ENCODE measurements at regions not wholly inside any gene's neighbourhood (a gene's known extent, or its start where the extent isn't known, plus 50 kb on each side); places are given as distances from the start of the nearest gene placed in this dataset.
A peak's percentile ranks its signal among the peaks of the same experiment; 100 is the strongest.

DNA sequence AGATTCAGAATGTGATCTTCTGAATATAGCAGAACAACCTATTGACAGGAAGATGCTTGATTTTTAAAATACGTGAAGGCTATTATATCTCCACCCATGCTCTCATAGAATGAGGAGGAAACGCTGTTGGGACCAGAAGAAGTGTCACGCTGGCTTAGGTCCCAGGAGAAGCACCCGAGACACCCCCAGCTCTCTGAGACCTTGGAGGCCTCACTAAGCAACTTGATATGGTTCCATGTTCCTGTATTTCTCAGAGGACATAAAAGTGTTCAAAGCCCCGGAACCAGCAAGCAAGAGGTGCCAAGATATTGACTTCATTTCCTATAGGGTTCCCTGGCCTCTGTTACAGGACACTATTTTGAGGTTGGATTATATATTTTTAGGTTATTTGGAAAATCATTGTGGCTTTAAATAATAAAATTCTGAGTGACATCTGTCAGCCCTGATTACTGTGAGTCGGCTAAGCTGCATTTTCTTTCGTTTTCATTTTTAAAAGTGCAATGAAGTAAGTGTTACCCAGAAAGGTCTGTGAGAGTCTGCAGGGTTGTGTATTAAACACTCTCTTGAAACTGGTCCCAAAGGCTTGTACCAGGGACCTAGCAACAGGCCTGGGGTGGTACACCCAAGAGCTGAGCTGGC is 400.0 kb downstream of the SOX9 start:
- DNase-seq (ENCODE audit: low read depth): no peak

DNA sequence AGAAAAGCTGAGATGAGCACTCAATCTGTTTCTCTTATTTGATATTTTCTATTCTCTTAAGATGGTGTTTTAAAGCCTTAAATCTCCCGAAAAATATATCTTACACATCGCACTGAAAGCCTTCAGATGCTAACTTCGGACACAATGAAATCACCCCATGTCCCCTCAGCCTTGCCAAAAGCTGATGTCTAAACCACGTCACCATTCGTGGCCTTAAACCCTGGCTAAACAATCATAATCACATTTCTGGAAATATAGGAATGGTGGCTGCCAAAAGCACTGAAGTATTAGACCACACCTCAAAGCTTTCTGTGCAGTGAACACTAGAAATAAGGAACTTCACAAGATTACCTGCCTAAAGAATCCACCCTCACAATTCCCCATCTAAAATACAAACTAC is 402.7 kb downstream of the SOX9 start:
- no peak for DNase-seq (ENCODE audit: low read depth)

DNA sequence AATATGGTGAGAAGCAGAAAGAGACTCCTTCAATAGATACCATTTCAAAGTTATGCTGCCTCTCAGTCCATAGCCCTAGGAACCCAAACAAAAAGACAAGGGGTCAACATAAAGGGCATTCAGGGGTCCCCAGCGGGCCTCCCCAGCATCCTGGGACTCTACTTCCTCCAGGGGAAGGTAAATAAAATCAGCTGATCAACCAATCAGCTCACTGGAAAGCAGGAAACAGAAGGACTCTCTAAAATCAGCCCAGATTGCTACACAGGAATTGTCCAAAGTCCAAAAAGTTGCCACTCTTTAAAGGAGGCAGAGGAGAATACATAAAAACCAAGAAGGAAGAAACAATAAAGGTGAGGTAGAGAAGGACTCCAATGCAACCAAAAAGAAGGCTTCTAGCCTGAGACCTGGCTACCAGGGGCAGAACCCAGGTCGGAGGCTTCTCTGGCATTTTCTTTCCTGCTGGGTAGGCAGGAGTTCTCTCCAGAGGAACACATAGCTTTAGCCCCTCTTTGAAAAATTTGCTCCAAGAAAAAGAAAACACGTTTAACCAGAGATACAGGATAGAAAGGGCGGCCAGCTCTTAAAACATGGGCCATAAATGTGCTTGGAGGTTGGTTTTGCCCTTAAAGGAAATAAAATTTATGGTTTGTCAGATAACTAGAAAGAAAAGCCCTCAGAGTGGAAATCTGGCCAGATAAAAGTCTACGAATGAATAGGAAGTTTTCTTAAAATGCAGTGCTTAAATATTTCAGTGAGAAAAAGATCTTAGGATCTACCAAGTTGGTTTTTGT is 404.6 kb downstream of the SOX9 start:
- DNase-seq (ENCODE audit: low read depth): no peak

DNA sequence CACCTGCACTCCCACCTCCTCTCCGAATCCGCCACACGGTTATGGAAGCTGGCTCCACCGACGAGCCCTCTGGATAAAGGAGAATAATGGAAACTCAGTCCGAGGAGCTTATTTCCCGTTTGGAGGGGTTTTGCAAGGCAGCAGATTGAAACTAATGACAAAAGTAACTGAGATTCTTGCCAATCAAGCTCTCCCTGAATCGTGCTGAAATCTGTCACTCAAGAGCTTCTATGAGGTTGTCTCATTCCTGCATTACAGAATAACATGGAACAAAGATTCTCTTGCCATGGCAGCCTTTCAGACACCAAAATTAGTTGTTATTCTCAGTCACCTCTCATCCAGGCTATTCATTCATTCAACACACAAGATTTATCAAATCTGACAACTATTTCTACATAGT is 405.9 kb downstream of the SOX9 start:
- no peak for DNase-seq (ENCODE audit: low read depth)

DNA sequence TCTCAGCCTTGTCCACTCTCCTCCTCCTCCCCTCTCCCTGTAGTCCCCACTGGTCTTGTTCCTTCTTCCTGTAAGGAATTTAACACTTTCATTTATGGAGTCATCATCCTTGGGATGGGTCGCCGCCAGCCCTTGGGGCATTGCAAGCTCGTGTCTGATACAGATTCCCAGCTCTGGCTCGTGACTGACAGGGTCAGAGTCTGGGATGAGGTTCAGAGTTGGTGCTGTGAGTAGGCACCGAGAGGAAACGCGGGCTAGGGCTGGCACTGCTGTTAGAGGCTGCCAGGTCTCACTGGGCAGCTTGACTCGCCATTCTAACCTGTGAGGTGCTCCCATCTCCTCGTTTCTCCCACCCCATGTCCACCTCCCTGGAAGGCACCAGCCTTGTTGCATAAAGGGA is 407.0 kb downstream of the SOX9 start:
- DNase-seq (ENCODE audit: low read depth): no peak

DNA sequence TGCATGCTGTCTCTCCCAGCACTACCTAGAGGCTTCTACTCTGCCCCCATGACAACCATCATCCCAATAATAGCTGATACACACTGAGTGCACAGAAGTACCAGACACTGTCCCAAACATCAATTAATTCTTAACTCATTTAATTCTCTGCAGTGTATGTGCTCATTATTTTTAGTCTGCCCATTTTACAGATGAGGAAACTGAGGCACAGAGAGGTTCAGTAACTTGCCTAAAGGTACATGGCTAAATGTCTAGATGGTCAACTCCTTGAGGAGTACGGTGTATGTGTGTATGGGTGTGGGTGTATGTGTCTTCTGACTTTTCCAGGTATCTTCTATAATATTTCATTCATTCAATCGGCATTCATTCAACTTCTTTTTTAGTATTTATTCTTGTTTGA is 407.9 kb downstream of the SOX9 start:
- DNase-seq (ENCODE audit: low read depth): no peak

DNA sequence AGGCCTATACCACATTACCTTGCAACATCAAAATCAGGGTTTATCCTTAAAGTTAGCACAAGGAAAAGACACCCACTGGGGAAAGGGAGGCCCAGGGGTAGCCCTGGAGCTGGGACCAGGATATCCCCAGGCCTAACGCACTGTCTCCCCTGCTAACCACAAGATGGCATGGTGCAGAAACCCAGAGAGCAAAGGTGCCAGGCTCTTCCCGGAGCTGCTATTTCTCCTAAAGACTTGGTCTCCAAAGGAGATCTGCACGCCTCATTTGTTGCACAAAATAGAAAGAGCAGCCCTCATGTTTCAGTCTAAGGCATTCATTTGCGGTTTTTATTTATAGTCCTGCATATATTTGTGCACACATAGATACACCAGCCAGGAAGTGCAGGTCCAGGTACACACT is 408.6 kb downstream of the SOX9 start:
- DNase-seq (ENCODE audit: low read depth): no peak

DNA sequence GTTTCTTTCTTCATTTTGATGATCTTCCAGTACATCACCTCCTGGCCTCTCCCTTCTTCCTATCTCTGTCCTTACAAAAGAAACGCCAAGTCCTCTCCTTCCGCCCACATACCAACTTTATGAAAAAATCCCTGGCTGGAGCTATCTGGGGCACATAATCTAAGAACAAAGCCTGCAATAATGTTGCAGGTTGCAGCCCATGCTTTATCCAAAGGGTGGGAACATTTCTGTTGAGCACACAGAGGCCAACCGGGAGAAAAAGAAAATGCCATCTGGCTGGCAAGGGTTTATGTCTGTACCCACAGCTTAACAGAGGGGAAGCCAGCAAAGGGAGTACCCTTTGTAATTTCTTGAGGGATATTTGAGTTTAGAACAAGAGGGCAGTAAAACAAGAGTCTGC is 409.6 kb downstream of the SOX9 start:
- no peak for DNase-seq (ENCODE audit: low read depth)

DNA sequence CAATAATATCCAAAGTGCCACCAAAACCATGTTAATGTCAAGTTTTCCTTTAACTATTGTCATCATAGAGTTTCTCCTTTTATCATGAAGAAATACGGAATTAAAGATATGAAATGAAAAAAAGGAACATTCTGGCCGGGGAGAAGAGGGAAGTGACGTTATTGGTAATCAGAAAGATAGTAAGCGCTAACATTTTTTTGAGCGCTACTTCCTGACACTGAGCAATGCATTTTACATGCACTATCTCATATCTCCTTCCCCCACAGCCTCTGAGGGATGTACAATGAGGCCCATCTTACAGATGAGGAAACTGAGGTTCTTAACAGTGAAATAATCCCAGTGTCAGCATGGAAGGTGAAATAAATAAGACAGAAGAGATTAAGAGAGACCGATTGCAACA is 410.9 kb downstream of the SOX9 start:
- DNase-seq (ENCODE audit: low read depth): no peak

DNA sequence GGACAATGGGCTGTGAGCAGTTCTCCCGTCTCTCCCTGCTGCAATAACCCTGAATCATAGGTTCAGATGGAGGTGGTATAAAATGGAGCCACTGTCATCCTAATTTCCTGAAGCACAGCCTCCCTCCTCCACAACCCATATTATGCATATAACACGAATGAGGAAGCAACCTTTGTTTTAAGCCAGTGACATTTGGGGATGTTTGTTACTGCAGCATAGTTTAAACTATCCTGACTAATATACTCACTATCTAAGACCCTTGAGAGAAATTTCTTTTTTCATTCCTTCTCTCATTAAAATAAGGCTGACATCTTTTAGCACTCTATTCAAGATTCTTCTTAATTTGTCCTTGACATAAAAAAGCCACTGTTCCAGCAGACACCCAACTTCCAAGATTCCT is 413.4 kb downstream of the SOX9 start:
- DNase-seq (ENCODE audit: low read depth): no peak

DNA sequence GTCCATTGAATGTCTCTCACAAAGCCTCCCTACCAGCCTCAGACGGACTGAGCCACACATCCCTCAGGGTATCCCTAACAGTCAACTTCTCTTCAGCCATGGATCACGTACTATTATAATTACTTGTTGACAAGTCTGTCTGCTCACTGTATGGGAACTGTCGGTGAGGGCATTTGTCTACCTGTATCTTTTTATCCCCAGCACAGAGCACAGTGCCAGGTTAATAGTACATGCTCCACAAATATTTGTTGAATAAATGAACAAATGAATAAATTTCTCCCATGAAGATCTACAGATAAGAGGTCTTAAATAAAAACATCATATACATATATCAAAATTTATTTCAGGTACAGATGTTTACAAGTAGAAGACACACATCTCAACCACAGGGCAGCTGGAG is 414.0 kb downstream of the SOX9 start:
- DNase-seq (ENCODE audit: low read depth): no peak

DNA sequence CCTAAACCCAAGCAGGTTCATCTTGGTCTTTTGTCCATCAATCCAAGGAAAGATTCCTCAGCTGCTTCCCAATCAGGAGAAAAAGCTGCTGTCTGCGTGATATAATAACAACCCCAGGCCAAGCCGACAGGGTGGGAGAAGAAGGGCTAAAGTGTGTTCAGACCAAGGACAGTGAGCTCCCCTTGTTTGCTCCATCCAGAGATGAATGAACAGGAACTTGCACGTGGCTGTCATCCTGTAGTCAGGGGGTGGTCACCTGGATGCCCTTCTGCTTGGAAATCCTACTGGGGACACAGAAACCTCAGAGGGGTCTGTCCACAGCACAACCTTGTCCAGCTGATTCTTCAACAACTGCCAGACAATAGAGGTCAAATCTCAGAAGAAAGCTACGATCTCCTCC is 414.5 kb downstream of the SOX9 start:
- DNase-seq (ENCODE audit: low read depth): no peak

DNA sequence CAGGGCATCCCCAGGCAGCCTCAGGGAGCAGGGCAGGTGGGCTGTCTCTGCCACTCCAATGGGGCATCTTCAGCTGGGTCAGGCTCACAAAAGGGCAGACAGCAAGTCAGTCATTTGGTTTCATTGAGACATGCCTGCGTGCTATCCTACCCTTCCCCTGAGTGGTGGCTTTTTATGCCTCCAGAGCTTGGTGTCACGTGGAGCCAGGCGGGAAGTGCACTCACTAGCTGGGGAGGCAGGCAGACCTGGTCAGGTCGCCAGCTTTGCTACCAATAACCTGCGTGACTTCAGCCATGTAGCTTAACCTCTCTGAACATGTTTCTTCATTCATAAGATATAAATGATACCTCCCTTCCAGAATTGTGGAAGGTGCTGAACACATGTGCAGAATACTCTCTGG is 415.0 kb downstream of the SOX9 start:
- DNase-seq (ENCODE audit: low read depth): no peak

DNA sequence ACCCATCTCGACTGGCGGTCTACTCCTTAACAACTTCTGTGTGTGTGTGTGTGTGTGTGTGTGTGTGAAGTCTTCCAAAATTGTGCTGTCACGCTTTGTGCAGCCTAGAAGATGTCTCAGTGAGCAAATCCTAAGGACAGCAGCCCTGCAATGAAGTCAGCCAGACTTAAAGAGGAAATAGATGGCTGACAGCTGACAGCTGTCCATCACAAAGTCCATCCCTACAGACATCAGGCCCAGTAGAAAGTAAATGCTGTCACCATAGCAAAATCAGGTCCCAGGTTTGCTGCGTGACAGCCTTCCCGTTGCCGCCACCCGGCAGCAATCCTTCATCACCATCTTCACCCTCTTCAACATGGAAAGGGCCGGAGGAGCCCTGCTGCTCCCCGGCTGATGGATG is 416.0 kb downstream of the SOX9 start:
- no peak for DNase-seq (ENCODE audit: low read depth)

DNA sequence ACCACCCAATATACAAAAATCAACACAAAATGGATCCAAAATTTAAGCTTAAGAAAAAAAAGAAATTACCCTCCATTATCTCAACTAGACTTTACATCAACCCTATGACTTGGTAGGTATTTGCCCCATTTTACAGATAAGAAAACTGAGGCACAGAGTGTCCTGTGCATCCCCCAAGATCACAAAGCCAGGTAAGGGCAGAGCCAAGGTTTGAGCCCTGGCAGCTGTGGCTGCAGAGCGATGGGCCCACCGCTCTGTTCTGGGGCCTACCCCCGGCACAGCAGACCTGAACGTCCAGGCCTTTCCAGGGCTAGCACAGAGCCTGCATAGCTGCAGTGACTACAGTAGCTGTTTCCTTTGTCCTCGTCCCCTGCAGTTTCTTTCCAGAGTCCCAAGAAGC is 417.6 kb downstream of the SOX9 start:
- DNase-seq (ENCODE audit: low read depth): no peak

DNA sequence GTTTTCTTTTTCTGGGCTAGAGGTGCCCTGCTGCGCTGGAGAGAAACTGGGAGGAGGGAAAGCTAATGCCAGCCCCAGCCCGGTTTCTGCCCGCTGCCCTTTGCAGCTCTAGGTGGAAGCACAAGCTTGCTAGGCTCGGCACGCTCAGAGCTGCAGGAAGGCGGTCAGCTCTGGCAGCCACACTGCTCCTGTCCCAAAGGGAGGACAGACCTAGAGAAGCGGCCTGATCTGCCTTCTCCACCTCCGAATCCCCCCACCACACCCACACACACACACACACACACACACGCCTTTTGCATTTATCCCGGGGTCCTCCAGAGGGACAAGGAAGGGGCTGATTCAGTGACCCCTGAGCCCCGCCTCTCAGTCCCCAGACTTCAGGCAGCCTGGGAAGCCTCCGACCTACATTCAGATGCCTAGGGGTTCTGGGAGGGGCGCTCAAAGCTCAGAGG is 418.1 kb downstream of the SOX9 start:
- no peak for DNase-seq (ENCODE audit: low read depth)

DNA sequence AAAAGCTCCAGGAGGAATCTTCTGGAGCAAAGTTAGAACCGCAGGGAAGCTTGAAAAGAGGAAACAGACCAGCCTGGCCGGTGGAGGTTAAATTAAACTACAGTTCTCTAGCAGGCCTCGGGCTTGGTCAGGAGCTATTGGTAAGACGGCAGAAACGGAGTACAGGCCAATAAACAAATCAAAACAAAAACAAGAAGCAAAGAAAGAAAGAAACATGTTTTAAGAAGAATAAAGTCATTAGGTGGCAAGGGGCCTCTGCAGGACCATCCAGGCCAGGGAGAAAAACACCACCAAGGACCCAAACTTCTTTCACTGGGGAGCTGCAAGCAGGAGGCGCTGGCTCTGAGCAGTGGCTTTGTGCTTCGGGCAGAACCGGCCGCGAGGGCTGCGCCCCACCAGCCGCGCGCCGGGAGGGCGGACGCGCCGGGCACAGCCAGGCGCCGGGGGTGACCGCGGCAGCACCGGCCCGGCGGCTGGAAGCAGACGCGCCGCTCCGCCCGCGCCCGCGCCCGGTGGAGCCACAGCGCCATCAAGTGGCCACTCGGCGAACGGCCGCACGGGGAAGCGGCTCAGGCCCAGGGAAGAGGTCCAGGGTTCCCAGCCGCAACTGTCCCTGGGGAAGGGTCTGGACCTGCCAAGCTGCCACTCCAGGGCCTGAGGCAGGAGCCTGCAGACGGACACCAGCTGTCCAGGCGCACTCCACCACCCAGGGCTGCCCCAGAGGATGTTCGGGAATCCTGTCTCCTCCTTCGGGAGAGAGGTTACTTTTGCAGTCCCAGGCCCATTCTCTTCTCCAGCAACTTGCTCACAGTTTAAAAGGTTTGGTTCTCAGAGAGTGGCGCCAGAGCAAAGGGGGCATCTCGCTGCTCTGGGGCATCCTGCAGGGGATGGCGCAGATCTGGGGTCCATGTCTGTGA is 419.4 kb downstream of the SOX9 start:
- DNase-seq (ENCODE audit: low read depth): peak; percentile 51

DNA sequence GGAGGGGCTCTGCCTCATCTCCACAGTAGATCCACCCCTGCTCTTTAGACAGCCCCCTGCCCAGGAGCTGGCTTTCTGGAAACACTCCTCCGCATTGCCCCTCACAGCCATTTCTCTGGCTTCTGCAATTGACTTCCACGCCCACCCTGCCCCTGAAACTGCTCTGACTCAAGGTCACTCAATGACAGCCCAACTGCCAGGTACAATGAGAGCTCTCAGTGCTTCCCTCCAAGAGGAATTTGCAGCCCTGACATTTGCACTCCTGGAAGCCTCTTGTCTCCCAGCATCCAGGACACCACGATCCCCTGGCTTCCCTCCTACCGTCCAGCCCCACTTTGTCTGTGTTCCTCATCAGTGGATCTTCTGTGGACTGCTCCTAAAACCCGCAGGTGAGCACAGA is 421.5 kb downstream of the SOX9 start:
- DNase-seq (ENCODE audit: low read depth): no peak

DNA sequence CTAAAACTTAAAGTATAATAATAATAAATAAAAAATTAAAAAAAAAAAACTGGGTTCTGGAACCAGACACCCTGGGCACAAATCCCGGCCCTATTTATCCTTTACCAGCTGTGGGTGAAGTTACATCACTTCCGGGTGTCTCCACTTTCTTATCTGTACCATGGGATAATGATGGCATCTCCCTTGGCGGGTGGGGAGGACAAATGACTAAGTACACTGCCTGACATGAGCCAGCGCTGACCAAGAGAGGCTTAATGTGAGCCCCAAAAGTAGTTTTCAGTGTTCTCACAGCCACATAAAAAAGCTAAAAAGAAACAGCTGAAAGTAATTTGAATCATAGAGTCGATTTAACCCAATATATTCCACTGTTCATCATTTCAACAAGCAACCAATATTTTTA is 424.9 kb downstream of the SOX9 start:
- DNase-seq (ENCODE audit: low read depth): peak; percentile 26

DNA sequence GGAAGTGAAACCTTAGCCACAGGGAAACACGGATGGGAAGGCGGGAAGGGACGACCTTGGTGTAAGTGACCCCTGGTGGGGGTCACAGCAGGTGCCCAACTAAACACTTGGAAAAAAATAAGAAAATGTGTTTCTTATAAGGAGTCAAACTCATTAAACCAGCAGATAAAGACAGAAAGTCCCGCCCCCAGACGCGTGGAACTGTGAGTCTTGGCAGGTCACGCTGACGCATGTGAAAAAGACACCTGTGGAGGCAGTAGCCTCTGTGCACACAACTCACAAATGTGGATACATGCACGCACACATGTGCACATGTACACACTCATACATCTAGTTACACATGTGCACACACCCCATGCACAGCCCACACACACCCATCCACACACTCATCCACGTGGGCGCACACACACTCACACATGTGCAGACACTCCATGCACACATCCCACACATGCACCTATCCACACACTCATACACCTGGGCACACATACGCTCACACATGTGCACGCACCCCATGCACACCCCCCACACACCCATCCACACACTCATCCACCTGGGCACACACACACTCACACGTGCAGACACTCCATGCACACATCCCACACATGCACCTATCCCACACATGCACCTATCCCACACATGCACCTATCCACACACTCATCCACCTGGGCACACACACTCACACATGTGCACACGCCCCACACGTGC is 432.4 kb downstream of the SOX9 start:
- no peak for DNase-seq (ENCODE audit: low read depth)

DNA sequence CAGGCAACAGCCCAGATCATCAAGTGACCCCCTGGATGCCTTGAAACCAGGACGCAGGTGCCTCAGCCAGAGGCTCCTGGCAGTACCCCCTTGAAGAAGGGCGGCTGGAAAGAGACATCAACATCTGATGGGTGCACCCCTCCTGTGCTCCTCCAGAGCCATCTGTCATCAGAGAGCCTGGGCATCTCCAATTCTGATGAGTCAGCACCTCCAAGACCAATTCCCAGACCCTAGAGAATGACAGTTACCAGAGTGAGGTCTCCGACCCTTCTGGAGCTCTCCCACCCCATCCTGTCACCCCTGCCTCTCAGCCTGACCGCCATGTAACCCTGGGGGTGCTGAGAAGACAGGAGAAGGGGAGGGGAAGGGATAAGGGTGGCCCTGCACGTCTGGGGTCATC is 433.7 kb downstream of the SOX9 start:
- no peak for DNase-seq (ENCODE audit: low read depth)

DNA sequence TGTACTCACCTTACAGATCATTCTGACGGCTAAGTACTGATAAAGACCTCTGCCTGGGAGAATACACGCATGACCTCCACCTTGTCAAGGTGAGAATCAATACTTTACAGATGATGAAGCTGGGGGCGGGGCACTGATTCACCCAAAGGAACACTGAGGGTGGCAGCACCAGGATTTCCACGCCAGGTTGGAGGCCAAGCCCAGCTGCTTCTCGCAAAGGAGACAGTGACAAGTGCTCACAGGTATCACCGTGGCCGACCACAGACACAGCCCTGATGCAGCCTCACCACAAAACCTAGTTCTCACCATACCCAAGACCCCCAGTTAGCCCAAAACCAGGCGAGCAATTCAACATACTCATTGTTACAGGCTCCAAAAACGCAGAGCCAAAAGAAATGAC is 434.2 kb downstream of the SOX9 start:
- DNase-seq (ENCODE audit: low read depth): no peak
